IPS-NIHi7 (cell line): ENCODE measurements at regions not wholly inside any gene's neighbourhood (a gene's known extent, or its start where the extent isn't known, plus 50 kb on each side); places are given as distances from the start of the nearest gene placed in this dataset.

Source experiments
- DNase-seq: peaks from one replicate; pipeline ENCODE4 v3.0.0; 2012; ENCODE audit warnings: mixed read lengths; ENCODE audit errors: extremely low spot score

DNA sequence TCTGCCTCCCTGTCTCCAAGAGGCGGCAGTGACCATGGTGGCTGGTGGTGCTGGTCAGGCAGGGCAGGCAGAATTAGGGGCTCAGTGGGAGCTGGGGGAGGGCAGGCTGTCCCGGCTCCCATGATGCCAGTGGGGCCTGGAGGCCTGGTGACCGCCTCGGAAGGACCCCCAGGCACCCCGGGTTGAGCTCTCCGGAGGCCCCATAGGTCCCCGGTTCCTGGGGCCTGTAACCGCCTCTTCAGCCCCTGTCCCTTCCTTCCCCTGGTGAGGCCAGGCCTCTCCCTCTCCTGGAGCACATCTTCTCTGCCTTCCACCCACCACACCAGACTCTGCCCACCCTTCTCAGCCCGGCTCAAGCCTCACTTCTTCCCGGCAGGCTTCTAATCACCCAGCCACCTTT lies 117.7 kb upstream of the GSC start:
- DNase-seq, result no peak

DNA sequence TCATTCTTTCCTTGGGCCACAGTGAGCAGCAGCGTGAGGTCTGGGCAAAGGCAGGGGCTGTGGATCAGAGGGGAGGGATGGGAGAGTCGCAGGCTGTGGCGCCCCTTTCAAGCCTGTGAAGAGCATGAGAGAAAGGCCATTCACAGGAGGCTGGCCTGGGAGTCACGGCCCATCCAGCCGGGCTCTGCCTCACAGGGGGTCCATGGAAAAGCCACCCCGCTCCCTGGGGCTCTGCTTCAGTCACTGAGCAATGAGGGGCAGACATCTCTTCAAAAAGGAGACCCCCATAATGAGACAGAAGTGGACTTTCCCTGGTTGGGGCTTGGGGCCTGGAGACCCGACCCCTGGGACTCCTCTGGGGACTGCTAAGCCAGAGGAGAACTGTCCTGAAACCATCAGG lies 117.0 kb upstream of the GSC start:
- no peak for DNase-seq

DNA sequence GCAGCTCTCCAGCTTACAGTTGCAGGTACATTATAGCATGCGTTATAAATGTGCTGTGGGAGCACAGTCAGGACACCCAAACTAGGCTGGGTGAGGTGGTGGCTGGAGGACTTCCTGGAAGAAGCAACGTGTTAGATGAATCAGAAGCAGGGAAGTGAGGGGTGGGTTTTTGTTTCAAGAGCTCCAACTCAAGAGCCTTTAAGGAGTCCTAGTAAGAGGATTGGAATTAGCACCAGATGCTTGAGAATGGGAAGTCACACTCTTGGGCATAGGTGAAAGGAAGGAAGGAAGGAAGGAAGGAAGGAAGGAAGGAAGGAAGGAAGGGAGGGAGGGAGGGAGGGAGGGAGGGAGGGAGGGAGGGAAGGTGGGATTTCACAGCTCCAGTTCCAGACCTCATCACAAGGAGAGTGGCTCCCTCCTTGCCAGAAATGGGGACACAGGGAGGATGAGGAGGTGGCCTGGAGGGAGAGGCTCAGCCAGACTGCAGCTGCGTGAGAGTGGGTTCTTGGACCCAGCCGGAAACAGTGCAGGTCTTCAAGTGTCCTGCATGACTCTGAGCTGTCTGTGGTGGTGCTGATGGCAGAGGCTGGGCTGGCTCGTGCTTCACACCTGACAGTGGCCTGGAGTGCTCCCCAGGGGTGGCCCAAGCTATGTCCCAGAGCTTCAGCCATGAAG lies 115.7 kb upstream of the GSC start:
- no peak for DNase-seq

DNA sequence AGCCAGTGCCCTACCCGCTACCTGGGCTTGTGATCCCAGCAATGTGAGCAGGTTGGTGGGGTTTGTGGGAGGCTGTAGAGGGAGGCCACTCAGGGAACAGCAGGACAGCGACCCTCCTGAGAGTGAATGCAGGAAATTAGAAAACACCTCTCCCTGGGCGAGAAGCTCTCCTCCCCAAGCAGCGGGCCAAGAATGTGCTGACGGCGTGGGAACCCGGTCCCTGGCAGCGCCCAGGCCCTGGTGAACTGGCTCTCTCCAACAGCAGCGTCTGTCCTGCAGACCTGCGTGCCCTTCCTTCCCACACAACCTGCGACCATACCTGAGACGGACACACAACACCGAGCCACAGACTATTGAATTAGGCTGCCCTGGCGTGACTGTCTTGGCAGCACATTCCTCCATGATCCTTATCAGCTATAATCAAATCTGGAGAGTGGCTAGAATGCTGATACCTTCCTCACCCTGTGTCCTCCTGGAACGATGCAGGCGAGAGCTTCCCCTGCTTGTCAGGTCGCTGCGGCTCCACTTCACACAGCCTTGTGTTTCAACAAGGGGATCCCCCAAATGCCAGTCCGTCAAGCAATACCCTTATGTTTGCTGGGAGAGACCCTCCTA lies 114.8 kb upstream of the GSC start:
- DNase-seq, result no peak

DNA sequence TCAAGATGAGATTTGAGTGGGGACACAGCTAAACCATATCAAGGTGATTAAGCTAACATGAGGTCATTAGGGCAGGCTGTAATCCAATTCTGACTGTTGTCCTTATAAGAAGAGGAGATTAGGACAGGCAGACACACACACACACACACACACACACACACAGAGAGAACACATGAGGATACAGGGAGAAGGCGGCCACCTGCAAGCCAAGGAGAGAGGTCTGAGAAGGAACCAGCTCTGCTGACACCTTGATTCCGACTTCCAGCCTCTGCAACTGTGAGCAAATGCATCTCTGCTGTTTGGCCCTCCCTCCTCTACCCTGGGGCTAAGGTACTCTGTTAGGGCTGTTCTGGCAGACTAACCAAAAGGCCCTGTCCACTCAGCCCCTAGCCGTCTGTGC lies 112.5 kb upstream of the GSC start:
- no peak for DNase-seq

DNA sequence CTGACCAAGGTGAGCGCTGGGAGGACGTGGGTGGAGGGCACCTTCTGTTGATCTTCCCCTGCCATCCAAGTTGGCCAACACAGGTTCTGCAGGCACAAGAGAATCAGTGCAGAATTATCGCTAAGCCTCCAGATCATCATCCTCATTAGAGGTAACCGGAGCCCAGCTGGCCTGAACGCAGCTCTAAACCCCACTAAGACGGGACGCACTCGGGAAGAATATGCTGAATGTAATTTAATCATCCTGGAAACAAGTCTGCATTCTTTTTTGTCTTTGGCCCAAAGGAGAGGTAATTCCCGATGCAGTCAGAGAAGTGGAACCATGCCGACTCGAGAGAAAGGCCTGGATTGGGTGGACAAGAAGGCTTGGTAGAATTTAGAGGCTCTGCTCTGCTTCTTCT lies 111.0 kb upstream of the GSC start:
- DNase-seq, result no peak

DNA sequence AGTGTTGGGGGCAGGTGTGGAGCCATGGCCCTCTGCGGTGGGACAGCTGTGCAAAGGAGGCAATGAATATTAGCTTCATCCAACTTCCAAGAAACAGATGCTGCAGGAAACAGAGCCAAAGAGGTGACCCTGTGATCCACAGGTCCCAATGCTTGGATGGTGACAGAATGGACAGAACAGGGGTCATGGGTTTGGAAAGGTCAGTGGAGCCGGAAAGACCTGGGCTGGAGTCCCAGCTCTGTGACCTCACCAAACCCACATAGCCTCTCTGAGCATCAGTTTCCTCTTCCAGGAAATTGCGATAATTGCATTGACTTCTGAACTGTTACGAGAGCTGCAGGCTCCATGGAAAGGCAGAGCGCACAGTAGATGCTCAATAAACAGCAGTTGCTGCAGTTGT lies 110.2 kb upstream of the GSC start:
- no peak for DNase-seq

DNA sequence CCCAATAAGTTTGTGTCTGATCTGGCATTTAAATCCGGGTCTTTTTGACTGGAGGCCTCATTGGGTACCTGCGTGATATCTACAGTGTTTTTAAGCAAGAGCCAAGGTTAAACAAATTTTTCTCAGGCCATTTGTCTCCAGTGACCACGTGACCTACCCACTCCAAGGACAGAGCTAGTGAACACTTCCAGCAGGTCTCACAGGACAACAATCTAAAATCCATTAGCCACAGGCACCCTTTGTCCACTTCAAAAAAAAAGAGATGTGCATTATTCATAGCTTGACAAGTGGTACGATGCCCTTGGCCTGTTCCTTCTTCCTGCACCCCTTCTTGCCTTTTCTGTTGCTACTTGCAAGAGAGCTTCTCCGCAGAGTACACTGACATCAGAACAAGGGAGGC lies 109.6 kb upstream of the GSC start:
- DNase-seq, result no peak

DNA sequence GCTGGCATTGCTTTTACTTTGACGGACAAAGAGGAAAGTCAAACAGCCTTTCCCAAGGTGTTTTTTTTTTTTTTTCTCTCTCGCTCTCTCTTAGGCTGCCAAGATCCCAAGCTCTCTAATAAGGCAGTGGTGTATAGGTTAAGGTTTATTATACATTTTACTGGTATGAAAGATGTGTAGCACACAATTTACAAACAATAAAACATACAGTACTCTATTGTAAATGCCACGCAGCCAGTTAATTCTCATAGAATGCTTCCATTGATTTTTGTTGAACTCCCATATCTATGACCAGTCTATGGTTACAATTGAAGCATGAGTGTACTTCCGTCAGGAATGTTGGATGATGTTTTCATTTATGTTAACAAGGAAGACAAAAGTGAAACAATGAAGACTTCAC lies 106.4 kb upstream of the GSC start:
- DNase-seq, result no peak

DNA sequence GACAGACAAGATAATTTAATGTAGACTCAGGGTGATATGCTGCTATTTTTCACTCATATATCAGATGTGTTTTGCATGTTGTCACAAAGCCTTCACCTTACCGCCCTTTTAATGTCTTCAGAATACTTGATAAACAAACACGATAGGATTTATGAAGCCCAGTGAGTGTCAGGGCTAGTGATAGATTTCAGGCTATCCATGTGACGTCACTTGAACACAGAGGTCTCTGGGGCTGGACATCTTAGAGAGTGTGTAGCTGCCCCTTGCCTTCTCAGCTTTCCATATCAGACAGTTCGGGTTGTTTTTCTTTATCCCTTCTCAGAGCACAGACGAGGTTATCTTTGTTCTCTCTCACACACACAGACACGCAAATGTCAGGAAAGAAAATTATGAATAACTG lies 105.3 kb upstream of the GSC start:
- DNase-seq, result no peak

DNA sequence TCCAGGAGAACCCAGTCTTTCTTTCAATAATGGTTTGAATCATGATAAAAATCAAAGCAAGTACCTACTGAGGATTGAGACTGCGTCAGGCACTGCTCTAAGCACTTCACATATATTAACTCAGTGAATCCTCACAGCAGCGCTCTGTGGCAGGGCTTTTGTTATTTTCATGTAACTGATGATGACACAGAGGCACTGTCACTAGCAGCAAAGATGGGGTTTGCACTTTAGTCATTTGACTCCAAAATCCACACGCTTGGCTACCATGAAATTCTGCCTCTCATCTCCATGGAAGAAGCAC lies 98.8 kb upstream of the GSC start:
- DNase-seq, result no peak

DNA sequence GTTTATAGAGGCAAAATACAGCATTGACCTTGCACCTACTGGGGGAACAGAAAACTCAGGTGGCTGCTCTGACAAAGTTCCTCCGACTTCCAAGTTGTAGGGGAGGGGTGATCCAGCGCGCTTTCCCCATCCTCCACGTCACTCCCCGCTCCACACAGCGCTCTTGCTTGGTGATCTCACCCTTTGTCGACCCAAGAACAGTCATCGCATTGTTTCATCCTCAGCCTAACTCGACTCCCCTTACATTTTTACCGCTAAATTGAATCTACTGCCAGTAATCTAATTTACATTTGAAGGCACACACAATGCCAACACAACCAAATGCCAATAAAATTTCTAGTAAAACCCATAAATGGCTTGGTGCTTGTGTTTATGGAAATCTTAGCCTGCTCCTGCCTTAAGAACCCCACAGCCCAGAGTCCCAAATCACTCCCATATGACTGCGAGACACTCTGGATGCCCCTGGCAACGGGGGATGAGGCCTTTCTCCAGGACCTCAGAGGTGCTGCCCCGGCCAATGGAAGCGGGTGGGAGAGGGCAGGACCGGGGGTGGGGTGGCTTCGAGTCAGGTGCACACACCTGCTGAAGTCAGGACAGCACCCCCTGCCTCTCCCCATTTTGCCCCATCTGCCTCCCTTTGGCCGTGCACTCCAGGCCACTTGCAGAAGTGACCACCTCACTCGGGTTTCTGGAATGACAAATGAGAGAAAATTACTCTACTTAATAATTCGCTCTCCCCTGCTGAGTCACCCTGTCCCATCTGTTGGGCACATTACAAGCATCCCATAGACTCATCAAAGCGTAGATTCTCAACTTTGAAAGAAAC lies 98.2 kb upstream of the GSC start:
- no peak for DNase-seq

DNA sequence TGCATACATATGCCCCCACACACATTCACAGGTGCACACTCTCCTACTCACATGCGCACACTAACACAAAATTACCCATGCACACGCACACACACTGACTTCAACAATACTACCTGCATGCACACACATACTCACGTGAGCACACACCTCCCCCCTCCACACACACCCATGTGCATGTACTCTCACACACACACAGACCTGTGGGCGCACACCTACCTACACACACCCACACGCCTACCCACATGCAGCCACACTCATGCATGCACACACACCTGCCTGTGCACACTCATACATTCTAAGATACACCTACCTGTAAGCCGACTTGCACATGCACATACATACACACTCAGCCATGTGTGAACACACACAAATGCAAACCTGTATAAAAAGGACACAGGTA lies 97.3 kb upstream of the GSC start:
- no peak for DNase-seq

DNA sequence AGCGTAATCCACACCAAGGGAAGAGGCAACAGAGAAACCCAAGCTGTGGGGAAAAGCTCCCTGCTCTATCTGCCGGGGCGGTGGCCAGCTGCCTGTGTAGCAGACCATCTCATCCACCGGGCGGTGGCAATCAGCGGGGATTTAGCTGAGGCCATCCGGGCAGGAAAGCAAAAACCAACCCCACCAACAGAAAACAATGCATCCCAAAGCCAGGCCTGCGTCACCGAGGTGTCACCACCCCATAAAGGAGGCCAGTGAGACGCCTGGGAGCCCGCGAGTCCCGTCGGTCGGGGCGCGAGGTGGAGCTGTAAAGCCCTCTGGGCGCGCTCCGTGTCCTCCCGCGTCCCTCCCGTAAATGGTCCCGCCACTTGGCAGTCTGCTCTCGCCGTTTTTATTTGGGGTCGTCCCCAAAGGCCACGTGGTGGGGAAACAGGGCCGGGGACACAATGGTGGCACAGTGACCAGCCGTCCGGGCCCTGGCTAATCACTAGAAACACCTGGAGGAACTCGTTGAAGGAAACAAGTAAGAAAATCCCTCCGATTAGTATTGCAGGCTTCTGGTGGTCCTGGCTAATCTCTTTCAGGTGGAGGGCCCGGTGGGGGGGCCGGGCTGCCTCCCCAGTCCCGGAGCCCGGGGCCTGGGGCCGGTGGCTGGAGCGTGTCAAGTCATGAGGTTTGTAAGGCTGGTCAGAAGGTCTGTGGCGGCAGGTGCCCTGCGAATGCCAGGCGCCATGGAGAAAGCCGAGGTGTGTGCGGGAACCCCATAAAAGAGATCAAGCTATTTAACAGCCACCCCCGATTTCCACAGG lies 94.7 kb upstream of the GSC start:
- DNase-seq, result no peak

DNA sequence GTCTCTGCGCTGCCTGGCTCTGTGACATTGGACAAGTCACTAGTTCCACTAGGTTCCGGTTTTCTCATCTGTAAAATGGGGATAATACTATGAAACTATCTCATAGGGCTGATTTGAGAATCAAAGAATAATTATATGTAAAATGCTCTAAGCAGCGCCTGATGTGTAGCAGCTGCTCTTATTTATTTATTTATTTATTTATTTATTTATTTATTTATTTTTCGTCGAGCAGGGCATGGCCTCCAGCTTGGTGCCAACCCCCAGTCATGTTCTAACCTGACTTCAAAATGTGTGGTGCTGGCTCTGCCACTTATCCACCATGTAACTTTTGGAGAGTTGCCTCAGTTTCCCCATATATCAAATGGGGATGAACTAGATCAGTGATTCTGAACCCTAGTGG lies 93.5 kb upstream of the GSC start:
- DNase-seq, result no peak

DNA sequence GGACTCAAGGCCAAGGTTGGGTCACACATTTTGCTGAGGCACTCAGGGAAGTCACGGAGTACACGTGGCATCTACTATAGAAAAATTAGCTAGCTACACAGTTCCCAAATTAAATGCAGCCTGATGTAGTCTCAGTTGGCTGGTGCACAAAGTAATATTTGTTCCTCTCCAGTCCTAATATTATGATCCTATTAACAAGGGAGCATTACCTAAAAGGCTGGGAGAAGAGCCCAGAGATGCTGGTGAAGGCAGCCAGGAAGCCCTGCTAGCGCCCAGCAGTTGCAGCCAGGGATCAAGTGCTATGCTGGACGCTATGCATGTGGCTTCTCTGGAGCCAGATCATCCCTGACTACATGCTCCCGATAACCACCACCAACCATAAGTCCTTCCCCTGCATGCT lies 88.0 kb upstream of the GSC start:
- no peak for DNase-seq

DNA sequence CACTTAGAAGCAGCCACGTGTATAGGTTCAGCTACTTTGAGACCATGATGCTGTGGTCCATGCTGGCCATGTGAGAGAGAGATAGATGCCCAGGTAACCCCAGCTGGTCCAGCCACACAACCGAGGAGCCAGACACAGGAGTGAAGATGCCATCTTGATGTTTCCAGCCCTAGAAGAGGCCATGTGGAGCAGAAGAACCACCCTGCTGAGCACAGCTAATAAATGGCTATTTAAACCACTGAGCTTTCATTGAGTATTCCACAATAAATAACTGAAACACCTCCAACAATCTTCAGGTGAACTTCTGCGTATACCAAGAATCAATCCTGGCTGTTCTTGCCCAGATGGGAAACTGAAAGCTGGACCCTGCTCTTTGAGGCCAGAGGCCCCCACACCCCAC lies 84.0 kb upstream of the GSC start:
- no peak for DNase-seq

DNA sequence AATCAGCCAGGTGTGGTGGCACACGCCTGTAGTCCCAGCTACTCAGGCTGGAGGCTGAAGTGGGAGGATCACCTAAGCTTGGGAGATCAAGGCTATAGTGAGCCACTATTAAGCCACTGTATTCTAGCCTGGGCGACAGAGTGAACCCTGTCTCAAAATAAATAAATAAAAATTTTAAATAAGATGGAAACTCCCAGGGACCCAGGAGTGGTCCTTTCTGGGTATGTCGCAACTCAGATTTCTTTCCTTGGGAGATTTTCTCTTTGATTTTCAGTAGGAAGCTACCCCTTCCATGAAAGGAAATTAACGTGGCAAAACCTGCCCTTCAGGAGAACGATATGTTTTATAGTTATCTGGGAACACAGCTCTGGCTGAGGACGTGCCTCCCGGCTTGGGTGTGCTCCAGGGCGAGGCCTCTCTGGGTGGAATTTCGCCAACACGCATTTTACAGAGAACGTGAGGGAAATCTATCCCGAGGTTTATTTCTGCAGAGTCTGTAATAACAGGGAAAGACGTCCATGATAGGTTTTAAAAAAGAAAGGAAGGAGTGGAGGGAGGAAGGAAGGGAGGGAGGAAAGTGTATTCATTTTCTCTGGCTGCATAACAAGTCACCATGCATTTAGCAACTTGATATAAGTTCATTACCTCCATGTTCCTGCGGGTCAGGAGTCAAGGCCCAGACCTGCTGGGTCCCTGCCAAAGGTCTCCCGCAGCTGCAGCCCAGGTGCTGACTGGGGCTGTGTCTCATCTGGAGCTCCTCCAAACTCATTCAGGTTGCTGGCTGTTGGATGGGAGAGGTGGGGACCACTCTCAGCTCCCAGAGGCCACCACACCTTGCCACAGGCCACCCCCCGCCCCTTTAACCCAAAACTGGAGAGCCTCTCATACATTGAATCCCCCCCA lies 80.6 kb upstream of the GSC start:
- no peak for DNase-seq

DNA sequence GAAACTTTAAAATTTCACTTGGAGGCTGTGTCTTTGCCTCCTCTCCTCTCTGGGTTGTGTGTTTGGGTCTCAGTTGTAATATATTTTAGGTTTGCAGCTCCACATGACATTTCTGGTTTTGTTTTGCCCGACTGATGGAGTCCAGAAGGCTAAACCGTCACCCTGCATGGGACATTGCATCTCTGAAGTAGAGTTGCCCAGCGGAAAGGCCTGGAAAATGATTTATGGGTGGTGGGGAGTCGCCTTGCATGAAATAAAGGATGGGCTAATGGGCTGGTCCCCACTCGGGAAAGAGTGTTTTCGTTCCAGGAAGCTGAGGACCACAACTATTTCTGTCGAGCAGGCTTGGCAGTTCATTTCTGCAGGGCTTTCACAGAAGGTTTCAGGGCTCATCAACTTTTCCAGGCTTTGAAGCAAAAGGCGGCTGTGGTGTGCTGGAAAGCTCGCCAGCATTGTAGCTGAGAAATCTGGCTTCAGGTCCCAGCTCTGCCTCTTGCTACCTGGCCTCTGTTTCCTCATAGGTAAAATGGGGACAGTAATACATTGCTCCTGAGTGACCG lies 74.8 kb upstream of the GSC start:
- DNase-seq, result no peak

DNA sequence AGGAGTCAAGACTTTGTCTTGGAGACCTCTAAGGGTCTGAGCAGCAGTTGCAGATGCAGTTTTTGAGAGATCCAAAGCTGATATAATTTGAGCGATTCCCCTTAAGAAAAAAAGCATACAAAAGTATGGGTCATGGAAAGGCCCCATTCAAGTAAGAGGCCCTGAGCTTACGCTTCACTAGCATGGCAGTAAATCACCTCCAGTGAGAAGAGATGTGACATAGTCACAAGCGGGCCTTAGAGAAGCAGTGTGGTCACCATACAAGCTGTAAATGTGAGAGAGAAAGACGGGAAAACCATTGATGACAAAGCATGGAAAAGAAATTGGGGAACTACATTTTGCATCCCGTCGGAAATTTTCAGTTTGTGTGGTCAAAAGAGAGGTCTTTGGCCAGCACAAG lies 70.6 kb upstream of the GSC start:
- no peak for DNase-seq

DNA sequence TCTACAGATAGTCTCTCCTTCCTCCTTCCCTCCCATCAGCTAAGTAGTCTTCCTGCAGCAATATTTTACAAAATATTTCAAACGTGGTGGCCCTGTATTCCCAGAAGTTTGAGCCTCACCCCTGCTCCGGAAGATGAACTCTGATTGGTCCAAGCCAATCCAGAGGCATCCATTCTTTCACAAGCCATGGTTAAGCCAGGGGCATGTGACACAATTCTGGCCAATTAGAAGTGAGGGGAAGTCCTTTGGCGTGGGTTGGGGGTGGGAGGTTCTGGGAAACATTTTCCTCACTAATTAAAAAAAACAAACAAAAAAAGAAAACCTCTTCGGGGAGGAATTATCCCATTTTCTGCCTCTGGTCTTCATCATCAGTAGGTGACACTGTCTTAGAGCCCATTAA lies 69.4 kb upstream of the GSC start:
- no peak for DNase-seq
